ENCODE measurements at regions not wholly inside any gene's neighbourhood (a gene's known extent, or its start where the extent isn't known, plus 50 kb on each side); places are given as distances from the start of the nearest gene placed in this dataset.

DNA sequence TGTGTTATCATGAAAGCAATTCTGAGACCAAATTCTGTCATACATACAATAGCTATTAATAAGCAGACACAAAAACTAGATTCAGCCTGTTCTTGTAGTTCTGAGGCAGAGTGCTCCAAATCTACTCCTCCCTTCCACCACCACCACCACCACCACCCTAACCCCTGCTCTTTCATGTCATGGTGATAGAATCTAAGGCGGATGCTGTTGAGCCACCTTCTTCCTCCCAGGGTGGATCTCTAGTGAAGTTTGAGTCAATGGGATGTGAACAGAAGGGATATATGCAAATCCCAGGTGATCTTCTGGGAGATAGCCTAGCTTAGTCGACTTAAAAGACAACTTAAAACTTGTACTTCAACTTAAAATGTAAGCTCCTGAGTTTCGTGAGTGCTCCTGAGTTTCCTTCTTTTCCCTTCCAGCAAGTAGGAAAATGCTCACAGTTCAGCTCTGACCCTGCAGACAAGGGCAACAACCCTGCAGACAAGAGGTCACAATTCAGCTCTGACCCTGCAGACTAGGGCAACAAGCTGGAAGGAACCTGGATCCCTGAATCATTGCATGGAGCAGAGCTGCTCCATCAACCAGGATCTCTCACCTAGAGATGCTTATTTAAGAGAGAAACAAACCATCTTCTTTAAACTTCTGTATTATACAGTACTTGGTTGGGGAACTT lies 204.1 kb downstream of the TTC8 start:
- no TSS peak for BruUV-seq (replicated peaks)
- Mint-ChIP-seq H3K27ac (ENCODE audit: unreplicated experiment) (no peak overlapping the region), H3K27me3 (ENCODE audit: unreplicated experiment) (peaks cover 53% of the 10 kb centered on the region), H3K9me3 (ENCODE audit: low read depth, unreplicated experiment) (peaks cover 2% of the 10 kb centered on the region), H3K36me3 (ENCODE audit: insufficient read depth, unreplicated experiment) (no peaks in the 10 kb centered on the region), H3K4me3 (ENCODE audit: low read depth, unreplicated experiment) (no peak overlapping the region), H3K4me1 (ENCODE audit: low read depth, unreplicated experiment) (no peaks in the 10 kb centered on the region)
- CTCF ChIA-PET: interaction anchor here (0.6 kb wide), 1 partner anchor 53 kb away, joined by 3 read pairs; no protein-coding TSS in a partner anchor
- TF ChIP-seq, protein P1, sequence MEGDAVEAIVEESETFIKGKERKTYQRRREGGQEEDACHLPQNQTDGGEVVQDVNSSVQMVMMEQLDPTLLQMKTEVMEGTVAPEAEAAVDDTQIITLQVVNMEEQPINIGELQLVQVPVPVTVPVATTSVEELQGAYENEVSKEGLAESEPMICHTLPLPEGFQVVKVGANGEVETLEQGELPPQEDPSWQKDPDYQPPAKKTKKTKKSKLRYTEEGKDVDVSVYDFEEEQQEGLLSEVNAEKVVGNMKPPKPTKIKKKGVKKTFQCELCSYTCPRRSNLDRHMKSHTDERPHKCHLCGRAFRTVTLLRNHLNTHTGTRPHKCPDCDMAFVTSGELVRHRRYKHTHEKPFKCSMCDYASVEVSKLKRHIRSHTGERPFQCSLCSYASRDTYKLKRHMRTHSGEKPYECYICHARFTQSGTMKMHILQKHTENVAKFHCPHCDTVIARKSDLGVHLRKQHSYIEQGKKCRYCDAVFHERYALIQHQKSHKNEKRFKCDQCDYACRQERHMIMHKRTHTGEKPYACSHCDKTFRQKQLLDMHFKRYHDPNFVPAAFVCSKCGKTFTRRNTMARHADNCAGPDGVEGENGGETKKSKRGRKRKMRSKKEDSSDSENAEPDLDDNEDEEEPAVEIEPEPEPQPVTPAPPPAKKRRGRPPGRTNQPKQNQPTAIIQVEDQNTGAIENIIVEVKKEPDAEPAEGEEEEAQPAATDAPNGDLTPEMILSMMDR (IDR thresholded peaks at IDR 0.05; ENCODE audit: unreplicated experiment): no peak
- intact Hi-C loops (cut with micrococcal nuclease; ENCODE audit: unreplicated experiment): no loop called here
- no peak for DNase-seq

DNA sequence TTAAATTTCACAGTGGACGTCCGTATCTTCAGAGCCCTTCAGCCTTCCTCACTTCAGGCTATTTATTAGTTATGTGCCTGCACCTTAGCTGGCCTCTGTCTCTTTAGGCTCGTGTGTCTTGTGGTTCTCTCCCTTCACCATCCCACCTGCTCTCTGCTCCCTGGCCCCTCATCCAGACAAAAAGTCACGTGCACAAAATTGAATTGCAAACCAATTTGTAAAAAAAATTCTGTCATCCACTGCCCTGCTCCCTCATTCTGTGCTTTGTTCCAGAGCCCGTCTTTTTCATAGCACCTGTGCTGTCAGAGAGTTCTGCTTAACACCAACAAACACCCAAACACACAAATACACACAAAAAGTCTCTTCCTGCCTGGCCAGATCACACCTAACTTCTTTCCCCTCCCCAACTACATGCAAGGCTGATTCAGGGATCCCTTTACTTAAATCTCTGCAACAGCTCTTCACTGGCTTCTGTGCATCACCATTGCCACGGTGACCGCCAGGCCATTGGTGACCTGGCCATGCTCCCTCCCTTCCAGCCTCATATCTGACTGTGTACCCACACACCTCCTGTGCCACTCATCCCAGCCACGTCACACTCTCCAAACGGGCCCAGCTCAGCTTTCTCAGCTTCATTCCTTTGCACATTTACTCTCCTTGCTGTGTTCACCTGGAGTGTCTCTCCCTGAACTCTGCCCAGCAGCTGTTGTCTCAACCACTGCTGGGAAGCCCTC lies 205.7 kb downstream of the TTC8 start:
- CTCF ChIA-PET: interaction anchor here (0.5 to 0.6 kb wide), 5 partner anchors 17 to 926 kb away, joined by 3 to 9 read pairs (median 5); no protein-coding TSS in a partner anchor
- no peaks in the 10 kb centered on the region for H3K4me1 Mint-ChIP-seq (ENCODE audit: low read depth, unreplicated experiment)
- H3K27ac Mint-ChIP-seq (ENCODE audit: unreplicated experiment): no peak overlapping the region
- peaks cover 43% of the 10 kb centered on the region for H3K27me3 Mint-ChIP-seq (ENCODE audit: unreplicated experiment)
- no peak for DNase-seq
- BruUV-seq (replicated peaks): no TSS peak
- TF ChIP-seq, protein P1 (IDR thresholded peaks at IDR 0.05; ENCODE audit: unreplicated experiment): no peak
- no peak overlapping the region for H3K4me3 Mint-ChIP-seq (ENCODE audit: low read depth, unreplicated experiment)
- intact Hi-C loops (cut with micrococcal nuclease; ENCODE audit: unreplicated experiment): no loop called here
- H3K9me3 Mint-ChIP-seq (ENCODE audit: low read depth, unreplicated experiment): no peaks in the 10 kb centered on the region
- no peaks in the 10 kb centered on the region for H3K36me3 Mint-ChIP-seq (ENCODE audit: insufficient read depth, unreplicated experiment)

DNA sequence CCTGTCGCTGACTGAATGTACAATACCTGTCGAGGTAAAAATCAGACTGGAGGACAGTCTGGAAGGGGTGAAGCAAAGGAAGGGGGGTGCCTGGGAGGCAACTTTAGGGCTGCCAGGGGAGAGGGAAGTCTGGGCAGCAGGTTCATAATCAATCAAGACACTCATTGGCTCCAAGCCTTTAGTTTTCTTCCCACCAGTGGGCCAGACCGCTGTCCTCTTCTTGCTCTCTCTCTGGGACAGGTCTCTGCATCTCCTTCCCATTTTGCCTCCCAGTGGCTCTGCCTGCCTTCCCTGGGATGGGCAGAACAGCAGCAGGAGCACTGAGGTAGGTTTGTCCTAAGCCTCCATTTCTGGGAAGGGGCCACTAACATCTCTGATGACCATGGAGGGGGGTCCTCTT lies 206.5 kb downstream of the TTC8 start:
- no peak for DNase-seq
- CTCF ChIA-PET: no interaction called here
- no peak overlapping the region for H3K4me3 Mint-ChIP-seq (ENCODE audit: low read depth, unreplicated experiment)
- H3K27ac Mint-ChIP-seq (ENCODE audit: unreplicated experiment): no peak overlapping the region
- BruUV-seq (replicated peaks): no TSS peak
- H3K36me3 Mint-ChIP-seq (ENCODE audit: insufficient read depth, unreplicated experiment): no peaks in the 10 kb centered on the region
- H3K27me3 Mint-ChIP-seq (ENCODE audit: unreplicated experiment): peaks cover 47% of the 10 kb centered on the region
- no peaks in the 10 kb centered on the region for H3K4me1 Mint-ChIP-seq (ENCODE audit: low read depth, unreplicated experiment)
- H3K9me3 Mint-ChIP-seq (ENCODE audit: low read depth, unreplicated experiment): no peaks in the 10 kb centered on the region
- intact Hi-C loops (cut with micrococcal nuclease; ENCODE audit: unreplicated experiment): no loop called here
- TF ChIP-seq, protein P1 (IDR thresholded peaks at IDR 0.05; ENCODE audit: unreplicated experiment): no peak

GRCh38 chr14:89032086-89032649 lies 207.7 kb downstream of the TTC8 start:
- Mint-ChIP-seq H3K4me3 (ENCODE audit: low read depth, unreplicated experiment) (no peak overlapping the region), H3K27me3 (ENCODE audit: unreplicated experiment) (peaks cover 57% of the 10 kb centered on the region), H3K9me3 (ENCODE audit: low read depth, unreplicated experiment) (peaks cover 3% of the 10 kb centered on the region), H3K4me1 (ENCODE audit: low read depth, unreplicated experiment) (no peaks in the 10 kb centered on the region), H3K27ac (ENCODE audit: unreplicated experiment) (no peak overlapping the region), H3K36me3 (ENCODE audit: insufficient read depth, unreplicated experiment) (no peaks in the 10 kb centered on the region)
- BruUV-seq (replicated peaks): no TSS peak
- CTCF ChIA-PET: interaction anchor here (0.6 kb wide), 2 partner anchors 81 to 870 kb away, joined by 3 to 4 read pairs; no protein-coding TSS in a partner anchor
- intact Hi-C loops (cut with micrococcal nuclease; ENCODE audit: unreplicated experiment): no loop called here
- no peak for DNase-seq
- TF ChIP-seq, protein P1 (IDR thresholded peaks at IDR 0.05; ENCODE audit: unreplicated experiment): no peak
